ENCODE measurements at regions not wholly inside any gene's neighbourhood (a gene's known extent, or its start where the extent isn't known, plus 50 kb on each side); places are given as distances from the start of the nearest gene placed in this dataset.

DNA sequence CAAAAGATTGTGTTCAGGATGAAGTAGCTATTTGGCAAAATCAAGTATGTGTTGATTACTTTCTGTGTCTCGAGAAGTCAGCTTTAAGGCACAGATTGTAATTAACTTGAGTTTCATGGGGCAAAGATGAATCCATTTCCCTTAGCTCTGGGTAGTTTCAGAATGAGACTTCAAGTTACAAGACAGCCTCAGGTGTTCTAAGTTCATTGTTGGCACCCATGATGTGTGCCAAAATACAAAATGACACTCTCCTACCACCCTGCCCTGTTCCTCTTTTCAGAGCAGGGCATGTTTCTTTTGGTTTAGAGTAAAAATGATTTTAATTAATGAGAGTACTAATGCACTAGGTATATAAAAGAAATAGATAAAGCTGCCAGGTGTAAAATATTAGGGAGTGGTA lies 797.6 kb upstream of the POT1 start:
- DNase-seq (ENCODE audit: low read depth) = no peak
- Mint-ChIP-seq H3K9me3 (ENCODE audit: unreplicated experiment) (no peaks in the 10 kb centered on the region), H3K4me1 (ENCODE audit: low read depth, unreplicated experiment) (no peaks in the 10 kb centered on the region), H3K36me3 (ENCODE audit: low read depth, unreplicated experiment) (no peaks in the 10 kb centered on the region), H3K27ac (ENCODE audit: unreplicated experiment) (no peak overlapping the region), H3K27me3 (ENCODE audit: low read depth, unreplicated experiment) (no peaks in the 10 kb centered on the region), H3K4me3 (ENCODE audit: unreplicated experiment) (no peak overlapping the region)
- H4K20me1 ChIP-seq (ENCODE audit: insufficient read depth, low read length) = no peaks in the 10 kb centered on the region
- H3K4me3 ChIP-seq (ENCODE audit: insufficient read depth, low read depth, low read length) = no peak overlapping the region
- no peaks in the 10 kb centered on the region for H3K9me3 ChIP-seq (ENCODE audit: insufficient read depth, low read depth, low read length)
- no peak overlapping the region for H3K4me2 ChIP-seq (ENCODE audit: low read length)
- no peak overlapping the region for H3K9ac ChIP-seq (ENCODE audit: low read length)
- H3K79me2 ChIP-seq (ENCODE audit: insufficient read depth, low read length) = no peaks in the 10 kb centered on the region
- no peaks in the 10 kb centered on the region for H3K36me3 ChIP-seq (ENCODE audit: insufficient read depth, low read length)
- no peak for FAIRE-seq
- TF ChIP-seq EZH2 (IDR thresholded peaks at IDR 0.05; ENCODE audit: insufficient read depth, low read length) = no peak
- TF ChIP-seq CTCF (IDR thresholded peaks at IDR 0.05; ENCODE audit: insufficient read depth, low read depth, low read length) = no peak
- no peaks in the 10 kb centered on the region for H3K27me3 ChIP-seq (ENCODE audit: insufficient read depth, low read length)
- no peak overlapping the region for H2AFZ ChIP-seq (ENCODE audit: low read depth, low read length)
- no peak overlapping the region for H3K27ac ChIP-seq (ENCODE audit: low read depth, low read length)
- no peaks in the 10 kb centered on the region for H3K4me1 ChIP-seq (ENCODE audit: insufficient read depth, low read length)

DNA sequence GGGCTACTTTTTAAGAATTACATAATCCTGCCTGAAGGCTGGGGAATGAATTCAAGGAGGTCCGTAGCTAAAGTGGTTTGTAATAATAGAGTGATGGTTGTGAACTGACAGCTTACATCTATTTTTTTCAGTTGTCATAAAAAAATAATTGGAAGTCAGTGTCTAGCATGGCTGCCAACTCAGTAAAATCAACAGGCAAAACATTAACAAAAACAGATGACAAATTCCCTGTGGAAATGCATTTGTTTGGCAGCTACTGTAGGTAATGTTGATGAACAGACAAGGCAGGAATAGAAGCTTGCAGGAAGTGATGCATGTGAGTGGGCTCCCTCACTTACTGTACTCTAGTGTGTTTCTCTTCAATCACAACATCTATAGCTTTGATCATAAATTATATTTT lies 766.0 kb upstream of the POT1 start:
- FAIRE-seq = no peak

More for the DNA sequence above, 766.0 kb upstream of the POT1 start:
- H3K79me2 ChIP-seq (ENCODE audit: insufficient read depth, low read length) = no peaks in the 10 kb centered on the region
- Mint-ChIP-seq H3K4me3 (ENCODE audit: unreplicated experiment) (no peak overlapping the region), H3K27me3 (ENCODE audit: low read depth, unreplicated experiment) (no peaks in the 10 kb centered on the region), H3K4me1 (ENCODE audit: low read depth, unreplicated experiment) (no peaks in the 10 kb centered on the region), H3K9me3 (ENCODE audit: unreplicated experiment) (no peaks in the 10 kb centered on the region), H3K27ac (ENCODE audit: unreplicated experiment) (no peak overlapping the region), H3K36me3 (ENCODE audit: low read depth, unreplicated experiment) (no peaks in the 10 kb centered on the region)
- no peak overlapping the region for H3K27ac ChIP-seq (ENCODE audit: low read depth, low read length)
- H3K4me2 ChIP-seq (ENCODE audit: low read length) = no peak overlapping the region
- H3K9ac ChIP-seq (ENCODE audit: low read length) = no peak overlapping the region
- no peak overlapping the region for H3K4me3 ChIP-seq (ENCODE audit: insufficient read depth, low read depth, low read length)
- no peaks in the 10 kb centered on the region for H3K9me3 ChIP-seq (ENCODE audit: insufficient read depth, low read depth, low read length)
- H3K4me1 ChIP-seq (ENCODE audit: insufficient read depth, low read length) = no peaks in the 10 kb centered on the region
- no peaks in the 10 kb centered on the region for H3K36me3 ChIP-seq (ENCODE audit: insufficient read depth, low read length)
- no peak for TF ChIP-seq EZH2 (IDR thresholded peaks at IDR 0.05; ENCODE audit: insufficient read depth, low read length)
- no peak for TF ChIP-seq CTCF (IDR thresholded peaks at IDR 0.05; ENCODE audit: insufficient read depth, low read depth, low read length)
- H3K27me3 ChIP-seq (ENCODE audit: insufficient read depth, low read length) = no peaks in the 10 kb centered on the region
- H4K20me1 ChIP-seq (ENCODE audit: insufficient read depth, low read length) = no peaks in the 10 kb centered on the region
- no peak overlapping the region for H2AFZ ChIP-seq (ENCODE audit: low read depth, low read length)
- DNase-seq (ENCODE audit: low read depth) = no peak

Data from astrocyte (in vitro differentiated cells and primary cell).